ENCODE measurements at regions not wholly inside any gene's neighbourhood (a gene's known extent, or its start where the extent isn't known, plus 50 kb on each side); places are given as distances from the start of the nearest gene placed in this dataset.

GRCh38 chr17:70295731-70296130 lies 126.4 kb downstream of the KCNJ2 start:
- no peaks in the 10 kb centered on the region for H3K9me3 ChIP-seq (ENCODE audit: low read length)
- no peak overlapping the region for H3K4me3 ChIP-seq (ENCODE audit: low read depth, low read length, poor library complexity, severe bottlenecking)
- no peaks in the 10 kb centered on the region for H3F3A ChIP-seq (ENCODE audit: insufficient read depth, low read length)
- no peak overlapping the region for H2AFZ ChIP-seq (ENCODE audit: low read length)
- no peaks in the 10 kb centered on the region for H3K27me3 ChIP-seq (ENCODE audit: insufficient read depth, low read length)
- H3K4me2 ChIP-seq (ENCODE audit: low read length), result no peak overlapping the region
- no peaks in the 10 kb centered on the region for H3K36me3 ChIP-seq (ENCODE audit: insufficient read depth, low read length)
- no peaks in the 10 kb centered on the region for H3K9me2 ChIP-seq (ENCODE audit: low read depth, low read length)
- no peak overlapping the region for H3K27ac ChIP-seq (ENCODE audit: low read depth, low read length, poor library complexity, severe bottlenecking)
- no peak for TF ChIP-seq CTCF (IDR thresholded peaks at IDR 0.05; ENCODE audit: low read length)
- TF ChIP-seq EZH2 (IDR thresholded peaks at IDR 0.05; ENCODE audit: borderline replicate concordance, low read length), result no peak
- H4K20me1 ChIP-seq (ENCODE audit: insufficient read depth, low read length), result no peaks in the 10 kb centered on the region
- no peaks in the 10 kb centered on the region for H3K4me1 ChIP-seq (ENCODE audit: insufficient read depth, low read length, severe bottlenecking)
- no peaks in the 10 kb centered on the region for H3K79me2 ChIP-seq (ENCODE audit: insufficient read depth, low read length)
- H3K9ac ChIP-seq (ENCODE audit: low read length), result no peak overlapping the region

- H3K9me3 ChIP-seq (ENCODE audit: low read length), result no peaks in the 10 kb centered on the region
- H4K20me1 ChIP-seq (ENCODE audit: insufficient read depth, low read length), result no peaks in the 10 kb centered on the region
- no peaks in the 10 kb centered on the region for H3K9me2 ChIP-seq (ENCODE audit: low read depth, low read length)
- H3K27ac ChIP-seq (ENCODE audit: low read depth, low read length, poor library complexity, severe bottlenecking), result no peak overlapping the region
- no peaks in the 10 kb centered on the region for H3F3A ChIP-seq (ENCODE audit: insufficient read depth, low read length)
- no peak overlapping the region for H3K4me3 ChIP-seq (ENCODE audit: low read depth, low read length, poor library complexity, severe bottlenecking)
- no peaks in the 10 kb centered on the region for H3K27me3 ChIP-seq (ENCODE audit: insufficient read depth, low read length)
- H3K79me2 ChIP-seq (ENCODE audit: insufficient read depth, low read length), result no peaks in the 10 kb centered on the region
- TF ChIP-seq CTCF (IDR thresholded peaks at IDR 0.05; ENCODE audit: low read length), result no peak
- no peak for TF ChIP-seq EZH2 (IDR thresholded peaks at IDR 0.05; ENCODE audit: borderline replicate concordance, low read length)
- H3K4me2 ChIP-seq (ENCODE audit: low read length), result no peak overlapping the region
- H3K4me1 ChIP-seq (ENCODE audit: insufficient read depth, low read length, severe bottlenecking), result no peaks in the 10 kb centered on the region
- no peaks in the 10 kb centered on the region for H3K36me3 ChIP-seq (ENCODE audit: insufficient read depth, low read length)
- no peak overlapping the region for H2AFZ ChIP-seq (ENCODE audit: low read length)
- H3K9ac ChIP-seq (ENCODE audit: low read length), result no peak overlapping the region
These were observed 127.1 kb downstream of the KCNJ2 start for GRCh38 chr17:70296456-70296855.

- Histone ChIP-seq H3K4me1 (ENCODE audit: insufficient read depth, low read length, severe bottlenecking) (no peaks in the 10 kb centered on the region), H3K9me2 (ENCODE audit: low read depth, low read length) (no peaks in the 10 kb centered on the region), H3K27ac (ENCODE audit: low read depth, low read length, poor library complexity, severe bottlenecking) (no peak overlapping the region), H3K9me3 (ENCODE audit: low read length) (no peaks in the 10 kb centered on the region), H4K20me1 (ENCODE audit: insufficient read depth, low read length) (no peaks in the 10 kb centered on the region), H3K36me3 (ENCODE audit: insufficient read depth, low read length) (no peaks in the 10 kb centered on the region), H3K79me2 (ENCODE audit: insufficient read depth, low read length) (no peaks in the 10 kb centered on the region), H3F3A (ENCODE audit: insufficient read depth, low read length) (no peaks in the 10 kb centered on the region), H3K4me3 (ENCODE audit: low read depth, low read length, poor library complexity, severe bottlenecking) (no peak overlapping the region), H3K4me2 (ENCODE audit: low read length) (no peak overlapping the region), H2AFZ (ENCODE audit: low read length) (no peak overlapping the region), H3K9ac (ENCODE audit: low read length) (no peak overlapping the region), H3K27me3 (ENCODE audit: insufficient read depth, low read length) (no peaks in the 10 kb centered on the region)
- no peak for TF ChIP-seq EZH2 (IDR thresholded peaks at IDR 0.05; ENCODE audit: borderline replicate concordance, low read length)
- TF ChIP-seq CTCF (IDR thresholded peaks at IDR 0.05; ENCODE audit: low read length), result no peak
These were observed 128.1 kb downstream of the KCNJ2 start for GRCh38 chr17:70297397-70297796.

Measured in OCI-LY1 (cell line).